ENCODE measurements at regions not wholly inside any gene's neighbourhood (a gene's known extent, or its start where the extent isn't known, plus 50 kb on each side); places are given as distances from the start of the nearest gene placed in this dataset.

DNA sequence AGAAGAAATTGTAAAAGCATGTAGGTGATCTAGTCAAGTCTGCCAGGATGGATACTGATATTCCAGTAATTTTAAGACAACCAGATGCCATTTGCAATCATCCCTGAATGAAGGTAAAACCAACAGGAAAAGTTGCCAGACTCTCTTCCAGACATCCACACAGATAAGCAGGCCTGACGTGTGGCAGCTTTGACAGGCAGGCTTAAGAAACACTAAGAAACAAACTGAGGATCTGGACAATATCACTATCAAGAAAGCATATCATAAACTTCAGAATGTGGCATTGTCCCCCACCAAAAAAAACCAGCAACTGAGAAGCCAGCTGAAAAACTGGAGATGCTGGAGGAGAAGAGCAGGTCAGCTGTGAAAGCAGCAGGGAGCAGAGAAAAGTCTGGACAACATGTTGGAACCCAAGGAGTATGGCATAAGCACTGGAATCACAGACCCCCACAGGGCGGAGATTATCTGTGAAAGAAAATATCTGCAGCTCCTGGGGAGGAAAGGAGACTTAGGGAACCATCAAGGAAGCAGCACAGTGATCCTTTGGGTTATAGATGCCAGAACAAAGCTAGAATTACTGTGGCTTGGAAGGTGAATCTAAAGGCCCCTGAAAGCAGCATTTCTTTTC, 307.0 kb downstream of the CWC27 start:
- TF ChIP-seq, protein P1, sequence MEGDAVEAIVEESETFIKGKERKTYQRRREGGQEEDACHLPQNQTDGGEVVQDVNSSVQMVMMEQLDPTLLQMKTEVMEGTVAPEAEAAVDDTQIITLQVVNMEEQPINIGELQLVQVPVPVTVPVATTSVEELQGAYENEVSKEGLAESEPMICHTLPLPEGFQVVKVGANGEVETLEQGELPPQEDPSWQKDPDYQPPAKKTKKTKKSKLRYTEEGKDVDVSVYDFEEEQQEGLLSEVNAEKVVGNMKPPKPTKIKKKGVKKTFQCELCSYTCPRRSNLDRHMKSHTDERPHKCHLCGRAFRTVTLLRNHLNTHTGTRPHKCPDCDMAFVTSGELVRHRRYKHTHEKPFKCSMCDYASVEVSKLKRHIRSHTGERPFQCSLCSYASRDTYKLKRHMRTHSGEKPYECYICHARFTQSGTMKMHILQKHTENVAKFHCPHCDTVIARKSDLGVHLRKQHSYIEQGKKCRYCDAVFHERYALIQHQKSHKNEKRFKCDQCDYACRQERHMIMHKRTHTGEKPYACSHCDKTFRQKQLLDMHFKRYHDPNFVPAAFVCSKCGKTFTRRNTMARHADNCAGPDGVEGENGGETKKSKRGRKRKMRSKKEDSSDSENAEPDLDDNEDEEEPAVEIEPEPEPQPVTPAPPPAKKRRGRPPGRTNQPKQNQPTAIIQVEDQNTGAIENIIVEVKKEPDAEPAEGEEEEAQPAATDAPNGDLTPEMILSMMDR (IDR thresholded peaks at IDR 0.05), result no peak
- no peak for TF ChIP-seq POLR2A (IDR thresholded peaks at IDR 0.05)
